HepG2 (cell line): ENCODE measurements at regions not wholly inside any gene's neighbourhood (a gene's known extent, or its start where the extent isn't known, plus 50 kb on each side); places are given as distances from the start of the nearest gene placed in this dataset.
A peak's percentile ranks its signal among the peaks of the same experiment; 100 is the strongest.

Experiments
- ATF2 ChIP-seq: sonication (generic); formaldehyde crosslinking; IDR thresholded peaks from 2 replicates; pipeline ENCODE4 v1.4.0; 2020; ENCODE audit warnings: missing genetic modification reagents
- KDM1A ChIP-seq: IDR thresholded peaks from 2 replicates; pipeline ENCODE4 v1.6.1; 2016; ENCODE audit warnings: missing compliant biosample characterization
- KDM2A ChIP-seq: sonication (generic); formaldehyde crosslinking; IDR thresholded peaks from 2 replicates; pipeline ENCODE4 v1.4.0; 2020; ENCODE audit warnings: low read depth, missing genetic modification reagents, borderline replicate concordance
- KLF13 ChIP-seq: sonication (generic); formaldehyde crosslinking; IDR thresholded peaks from 2 replicates; pipeline ENCODE4 v1.4.0; 2020; ENCODE audit warnings: mild to moderate bottlenecking, missing genetic modification reagents
- KMT2A ChIP-seq: sonication (generic); formaldehyde crosslinking; IDR thresholded peaks from 2 replicates; pipeline ENCODE4 v1.4.0; 2020; ENCODE audit warnings: missing genetic modification reagents
- MAZ ChIP-seq, 2 experiments: sonication (generic) in 1 of 2; formaldehyde crosslinking in 1 of 2; IDR thresholded peaks; 2 replicates each; pipeline versions ENCODE4 v1.5.0 to v1.6.1; 2012 to 2020; ENCODE audit warnings: low read depth in 2 of 2, mild to moderate bottlenecking in 2 of 2, borderline replicate concordance in 1 of 2, improper control_type of control experiment in 1 of 2, low read length in 1 of 2, missing genetic modification reagents in 1 of 2, moderate library complexity in 1 of 2
- PAX8 ChIP-seq: sonication (generic); formaldehyde crosslinking; IDR thresholded peaks from 2 replicates; pipeline ENCODE4 v1.8.0; 2022; ENCODE audit warnings: mild to moderate bottlenecking, missing genetic modification reagents, borderline replicate concordance
- PLSCR1 ChIP-seq: sonication (generic); formaldehyde crosslinking; IDR thresholded peaks from 2 replicates; pipeline ENCODE4 v1.5.0; 2020; ENCODE audit warnings: missing genetic modification reagents, mild to moderate bottlenecking, borderline replicate concordance
- SALL1 ChIP-seq: sonication (generic); formaldehyde crosslinking; IDR thresholded peaks from 2 replicates; pipeline ENCODE4 v1.8.0; 2022; ENCODE audit warnings: mild to moderate bottlenecking, missing genetic modification reagents
- SAP130 ChIP-seq: IDR thresholded peaks from 2 replicates; pipeline ENCODE4 v1.6.1; 2016; ENCODE audit warnings: low read depth
- STAG1 ChIP-seq: sonication (generic); formaldehyde crosslinking; IDR thresholded peaks from 2 replicates; pipeline ENCODE4 v1.4.0; 2020; ENCODE audit warnings: missing genetic modification reagents
- WIZ ChIP-seq: sonication (generic); formaldehyde crosslinking; IDR thresholded peaks from 2 replicates; pipeline ENCODE4 v1.5.1; 2020; ENCODE audit warnings: mild to moderate bottlenecking, missing genetic modification reagents
- ZFP82 ChIP-seq: sonication (generic); formaldehyde crosslinking; IDR thresholded peaks from 2 replicates; pipeline ENCODE4 v1.5.1; 2020; ENCODE audit warnings: mild to moderate bottlenecking, missing genetic modification reagents, borderline replicate concordance
- ZNF12 ChIP-seq: sonication (generic); formaldehyde crosslinking; IDR thresholded peaks from 2 replicates; pipeline ENCODE4 v1.5.0; 2020; ENCODE audit warnings: missing genetic modification reagents
- ZNF432 ChIP-seq: sonication (generic); formaldehyde crosslinking; IDR thresholded peaks from 2 replicates; pipeline ENCODE4 v1.5.0; 2020; ENCODE audit warnings: missing genetic modification reagents, mild to moderate bottlenecking, borderline replicate concordance
- ZNF503 ChIP-seq: sonication (generic); formaldehyde crosslinking; IDR thresholded peaks from 2 replicates; pipeline ENCODE4 v1.4.0; 2020; ENCODE audit warnings: missing genetic modification reagents
- ZNF652 ChIP-seq: IDR thresholded peaks from 2 replicates; pipeline ENCODE4 v1.6.1; 2016; ENCODE audit warnings: low read depth, borderline replicate concordance
- ZNF740 ChIP-seq: sonication (generic); formaldehyde crosslinking; IDR thresholded peaks from 2 replicates; pipeline ENCODE4 v1.4.0; 2020; ENCODE audit warnings: missing genetic modification reagents
- ZXDC ChIP-seq: sonication (generic); formaldehyde crosslinking; IDR thresholded peaks from 2 replicates; pipeline ENCODE4 v1.5.0; 2020; ENCODE audit warnings: mild to moderate bottlenecking, missing genetic modification reagents
- TF ChIP-seq, protein P1 (sequence below): fragments of 450-650 bp; IDR thresholded peaks from 2 replicates; pipeline ENCODE4 v1.6.1; 2017; ENCODE audit warnings: mild to moderate bottlenecking

- TF ChIP-seq, protein P1, sequence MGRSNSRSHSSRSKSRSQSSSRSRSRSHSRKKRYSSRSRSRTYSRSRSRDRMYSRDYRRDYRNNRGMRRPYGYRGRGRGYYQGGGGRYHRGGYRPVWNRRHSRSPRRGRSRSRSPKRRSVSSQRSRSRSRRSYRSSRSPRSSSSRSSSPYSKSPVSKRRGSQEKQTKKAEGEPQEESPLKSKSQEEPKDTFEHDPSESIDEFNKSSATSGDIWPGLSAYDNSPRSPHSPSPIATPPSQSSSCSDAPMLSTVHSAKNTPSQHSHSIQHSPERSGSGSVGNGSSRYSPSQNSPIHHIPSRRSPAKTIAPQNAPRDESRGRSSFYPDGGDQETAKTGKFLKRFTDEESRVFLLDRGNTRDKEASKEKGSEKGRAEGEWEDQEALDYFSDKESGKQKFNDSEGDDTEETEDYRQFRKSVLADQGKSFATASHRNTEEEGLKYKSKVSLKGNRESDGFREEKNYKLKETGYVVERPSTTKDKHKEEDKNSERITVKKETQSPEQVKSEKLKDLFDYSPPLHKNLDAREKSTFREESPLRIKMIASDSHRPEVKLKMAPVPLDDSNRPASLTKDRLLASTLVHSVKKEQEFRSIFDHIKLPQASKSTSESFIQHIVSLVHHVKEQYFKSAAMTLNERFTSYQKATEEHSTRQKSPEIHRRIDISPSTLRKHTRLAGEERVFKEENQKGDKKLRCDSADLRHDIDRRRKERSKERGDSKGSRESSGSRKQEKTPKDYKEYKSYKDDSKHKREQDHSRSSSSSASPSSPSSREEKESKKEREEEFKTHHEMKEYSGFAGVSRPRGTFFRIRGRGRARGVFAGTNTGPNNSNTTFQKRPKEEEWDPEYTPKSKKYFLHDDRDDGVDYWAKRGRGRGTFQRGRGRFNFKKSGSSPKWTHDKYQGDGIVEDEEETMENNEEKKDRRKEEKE: no peak
- TF ChIP-seq ZNF12 (CRISPR knock-in tag) (no peak), ATF2 (CRISPR knock-in tag) (peak; percentile 84), STAG1 (peak; percentile 10; the same call in 1 of the 2 replicates), ZNF740 (CRISPR knock-in tag) (no peak), PLSCR1 (no peak), KDM2A (CRISPR knock-in tag) (no peak), KDM1A (no peak), SALL1 (0 out of 2 replicates have a peak, but pooled peaks have one; percentile 18), ZFP82 (no peak), ZNF652 (CRISPR knock-in tag) (no peak), ZXDC (no peak), MAZ (IDR thresholded peaks at IDR 0.05; ENCODE audit: borderline replicate concordance, low read depth, low read length) (0 out of 2 replicates have a peak, but pooled peaks have one; percentile 26), MAZ (CRISPR knock-in tag; IDR thresholded peaks at IDR 0.05; ENCODE audit: low read depth) (no peak), SAP130 (CRISPR knock-in tag) (peak; percentile 53; the same call in 1 of the 2 replicates), ZNF432 (CRISPR knock-in tag) (no peak), ZNF503 (CRISPR knock-in tag) (no peak), KLF13 (CRISPR knock-in tag) (no peak), PAX8 (CRISPR knock-in tag) (no peak), KMT2A (no peak), WIZ (CRISPR knock-in tag) (no peak)
Measured at GRCh38 chr15:67941648-67942310, 101.9 kb upstream of the RNU6-1 start (continued).
